K562 (cell line): ENCODE measurements at regions not wholly inside any gene's neighbourhood (a gene's known extent, or its start where the extent isn't known, plus 50 kb on each side); places are given as distances from the start of the nearest gene placed in this dataset.

ENCODE experiments used
- ATAC-seq: fragments of 200-7000 bp; cut with Tn5 transposase; 3 replicates; pipeline ENCODE4 v1.9.1; 2020; ENCODE audit warnings: moderate library complexity
- BruUV-seq: library from RNA; stranded (reverse); fragments of 400-500 nt; replicated peaks from 2 replicates; lab custom pipeline; 2021; lab: Mats Ljungman, UMichigan
- CTCF ChIA-PET: fragments of 300-600 bp; formaldehyde crosslinking; extraction: SDS; loops from one replicate; lab custom pipeline; 2021; ENCODE audit warnings: low intra/inter-chr PET ratio; lab: Yijun Ruan, JAX
- POLR2A ChIA-PET: fragments of 300-600, 350-650 bp; sonication (Branson Sonifier 250); formaldehyde crosslinking; extraction: SDS; loops from one replicate; lab custom pipeline; 2021; ENCODE audit warnings: antibody characterized with exemption, inconsistent platforms; lab: Yijun Ruan, JAX
- DNase-seq, 4 experiments: peaks; one replicate each; pipeline versions ENCODE4 v3.0.0 to v3.0.0-alpha.2; 2011 to 2018; ENCODE audit warnings: low spot score in 3 of 4, mixed read lengths in 3 of 4; ENCODE audit errors: extremely low read depth in 1 of 4
- FAIRE-seq: peaks from 2 replicates; lab custom pipeline; 2011; peaks lifted over from hg19 to GRCh38; lab: Jason Lieb, UNC
- H2AFZ ChIP-seq: 2 replicates; pipeline ENCODE4 v1.6.0; 2011; ENCODE audit warnings: low read depth, low read length, control low read depth, inconsistent platforms
- H3K27ac ChIP-seq: fragments of 200-600 bp; 3 replicates; pipeline ENCODE4 v1.8.0; 2011; ENCODE audit warnings: low read depth, mild to moderate bottlenecking, control low read depth, inconsistent platforms, low read length, moderate library complexity, mixed read lengths; ENCODE audit errors: extremely low read depth
- H3K27me3 ChIP-seq, 2 experiments: fragments of 300-600 bp in 1 of 2; 2 replicates in 1 of 2; 3 replicates in 1 of 2; pipeline versions ENCODE4 v1.6.0 to v1.8.0; 2011; ENCODE audit warnings: inconsistent platforms in 2 of 2, low read length in 2 of 2, mild to moderate bottlenecking in 1 of 2, mixed read lengths in 1 of 2, moderate library complexity in 1 of 2; ENCODE audit not compliant: control insufficient read depth in 2 of 2, insufficient read depth in 2 of 2
- H3K36me3 ChIP-seq: fragments of 300-600 bp; 3 replicates; pipeline ENCODE4 v1.8.0; 2011; ENCODE audit warnings: mild to moderate bottlenecking, low read length, inconsistent platforms; ENCODE audit not compliant: control insufficient read depth, insufficient read depth
- H3K4me1 ChIP-seq, 2 experiments: fragments of 200-600 bp in 1 of 2; replicated peaks in 1 of 2; 2 replicates in 1 of 2; 3 replicates in 1 of 2; pipeline versions ENCODE4 v1.5.1 to v1.8.0; 2011; ENCODE audit warnings: inconsistent platforms in 2 of 2, low read length in 2 of 2, mild to moderate bottlenecking in 1 of 2, mixed read lengths in 1 of 2, moderate library complexity in 1 of 2; ENCODE audit not compliant: control insufficient read depth in 2 of 2, insufficient read depth in 2 of 2
- H3K4me2 ChIP-seq: 2 replicates; pipeline ENCODE4 v1.6.1; 2011; ENCODE audit warnings: low read length, control low read depth, inconsistent platforms, mixed read lengths; ENCODE audit not compliant: insufficient read depth
- H3K4me3 ChIP-seq: fragments of 200-600 bp; sonication (generic), shearing (Covaris generic); 2 replicates; pipeline ENCODE4 v1.5.1; 2016; ENCODE audit warnings: control low read depth, inconsistent platforms
- H3K79me2 ChIP-seq: fragments of 200-600 bp; 3 replicates; pipeline ENCODE4 v1.8.0; 2011; ENCODE audit warnings: low read length, inconsistent platforms; ENCODE audit not compliant: control insufficient read depth, insufficient read depth
- H3K9ac ChIP-seq, 2 experiments: 2 replicates each; pipeline versions ENCODE4 v1.6.0 to v1.6.1; 2011; ENCODE audit warnings: low read depth in 2 of 2, low read length in 2 of 2, control low read depth in 1 of 2, inconsistent platforms in 1 of 2, mild to moderate bottlenecking in 1 of 2, mixed read lengths in 1 of 2; ENCODE audit not compliant: insufficient read depth in 1 of 2
- H3K9me1 ChIP-seq: one replicate; pipeline ENCODE4 v1.6.0; 2011; ENCODE audit warnings: inconsistent platforms, mild to moderate bottlenecking, low read length, moderate library complexity; ENCODE audit not compliant: control insufficient read depth, insufficient read depth
- H3K9me3 ChIP-seq: replicated peaks from 2 replicates; pipeline ENCODE4 v1.5.1; 2011; ENCODE audit warnings: low read depth, low read length, inconsistent platforms; ENCODE audit not compliant: control insufficient read depth, insufficient read depth
- H4K20me1 ChIP-seq: replicated peaks from 2 replicates; pipeline ENCODE4 v1.6.1; 2011; ENCODE audit warnings: low read length, inconsistent platforms, mixed read lengths; ENCODE audit not compliant: control insufficient read depth, insufficient read depth
- BACH1 ChIP-seq: fragments of 200-800 bp; sonication (Bioruptor generic); IDR thresholded peaks from 2 replicates; pipeline ENCODE4 v1.6.1; 2016; ENCODE audit warnings: missing genetic modification characterization, missing compliant biosample characterization
- CBX2 ChIP-seq: fragments of 200-600 bp; sonication (generic); IDR thresholded peaks from one replicate; pipeline ENCODE4 v1.6.1; 2012; ENCODE audit warnings: mild to moderate bottlenecking, low read length, inconsistent platforms; ENCODE audit not compliant: insufficient read depth, poor library complexity, severe bottlenecking
- DNMT1 ChIP-seq: fragments of 450-650 bp; IDR thresholded peaks from 2 replicates; pipeline ENCODE4 v1.6.1; 2016; ENCODE audit warnings: antibody characterized with exemption, mild to moderate bottlenecking
- GATAD2A ChIP-seq: fragments of 450-650 bp; IDR thresholded peaks from 2 replicates; pipeline ENCODE4 v1.6.1; 2017
- ZNF551 ChIP-seq: fragments of 250-450 bp; sonication (Bioruptor Pico); IDR thresholded peaks from 2 replicates; pipeline ENCODE4 v1.5.0; 2021; ENCODE audit warnings: mild to moderate bottlenecking, moderate library complexity
- ZNF75A ChIP-seq: fragments of 450-650 bp; formaldehyde crosslinking; IDR thresholded peaks from 2 replicates; pipeline ENCODE4 v1.4.0; 2020; ENCODE audit warnings: mild to moderate bottlenecking
- ZNF830 ChIP-seq: fragments of 250-450 bp; sonication (Bioruptor Pico); IDR thresholded peaks from 2 replicates; pipeline ENCODE4 v1.5.0; 2021; ENCODE audit warnings: mild to moderate bottlenecking
- WGBS: fragments of 100-300 bp; shearing (Covaris generic); methylation state at CpG from one replicate; pipeline ENCODE4 v1.1.6; 2016; ENCODE audit warnings: low coverage, mixed read lengths; ENCODE audit not compliant: insufficient coverage; ENCODE audit errors: missing lambda C conversion rate; 5-methylcytosine and 5-hydroxymethylcytosine counted together
- in situ Hi-C: fragments of 300-500 bp; cut with MboI; formaldehyde crosslinking; loops from 4 replicates; pipeline ENCODE4 v1.15.0; 2018; ENCODE audit warnings: inconsistent platforms, mixed read lengths
- intact Hi-C: fragments of 100-400 bp; cut with micrococcal nuclease; formaldehyde crosslinking; loops from 2 replicates; pipeline ENCODE4 v1.14.2; 2022
- TF ChIP-seq, protein P1 (sequence below): fragments of 250-450 bp; sonication (Bioruptor Pico); IDR thresholded peaks from 2 replicates; pipeline ENCODE4 v1.5.0; 2022; ENCODE audit warnings: mild to moderate bottlenecking
- TF ChIP-seq, protein P2 (sequence below): fragments of 250-450 bp; sonication (Bioruptor Pico); IDR thresholded peaks from 2 replicates; pipeline ENCODE4 v1.8.0; 2022; ENCODE audit warnings: moderate library complexity, mild to moderate bottlenecking, inconsistent platforms
- TF ChIP-seq, protein P3 (sequence below): fragments of 450-650 bp; formaldehyde crosslinking; IDR thresholded peaks from 2 replicates; pipeline ENCODE4 v1.4.0; 2022; ENCODE audit warnings: missing genetic modification characterization
- TF ChIP-seq, protein P4 (sequence below): sonication (generic); formaldehyde crosslinking; IDR thresholded peaks from 2 replicates; pipeline ENCODE4 v1.9.0; 2022; ENCODE audit warnings: mild to moderate bottlenecking, missing genetic modification reagents
- TF ChIP-seq, protein P5 (sequence below): IDR thresholded peaks from 3 replicates; pipeline ENCODE4 v1.6.1; 2011; ENCODE audit warnings: borderline replicate concordance, mild to moderate bottlenecking, moderate library complexity; ENCODE audit not compliant: insufficient read length; ENCODE audit errors: extremely low read depth
- TF ChIP-seq, protein P6 (sequence below): sonication (generic); formaldehyde crosslinking; IDR thresholded peaks from 2 replicates; pipeline ENCODE4 v1.8.0; 2022; ENCODE audit warnings: mild to moderate bottlenecking, missing genetic modification reagents

DNA sequence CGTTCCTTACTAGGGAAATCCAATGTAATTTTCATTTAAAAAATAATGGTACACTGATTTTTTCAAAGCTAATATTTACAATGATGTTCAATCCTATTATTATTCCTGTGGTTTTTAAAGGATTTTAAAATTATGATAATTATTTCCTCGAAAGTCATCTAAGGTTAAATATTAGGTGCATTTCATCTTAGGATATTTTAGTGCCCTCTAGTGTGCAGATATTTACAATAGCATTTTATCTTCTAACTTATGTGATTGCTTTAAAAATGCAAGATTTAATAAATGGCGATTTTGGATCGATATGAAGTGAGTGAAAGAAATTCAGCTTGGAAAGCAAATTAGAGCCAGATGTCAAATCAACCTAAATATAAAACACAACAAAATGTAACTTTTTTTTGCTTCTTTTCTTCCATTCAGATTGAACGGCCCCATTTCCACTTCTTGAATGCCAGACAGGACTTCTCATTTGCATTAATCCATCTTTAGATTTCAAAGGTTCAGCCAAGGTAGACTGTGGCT is 293.5 kb downstream of the SLC6A15 start:
- no peaks in the 10 kb centered on the region for H3K27me3 ChIP-seq
- H3K9me1 ChIP-seq = no peaks in the 10 kb centered on the region
- H2AFZ ChIP-seq = no peak overlapping the region
- H3K36me3 ChIP-seq = no peaks in the 10 kb centered on the region
- DNase-seq (no peak), FAIRE-seq (no peak), ATAC-seq (no peak)
- H3K9ac ChIP-seq = no peak overlapping the region
- in situ Hi-C loops (no loop called here), intact Hi-C loops (no loop called here)
- H3K79me2 ChIP-seq = no peaks in the 10 kb centered on the region
- WGBS = 4% methylated on average over 5 of the region's 5 CpGs
- H3K27ac ChIP-seq = no peak overlapping the region
- no TSS peak for BruUV-seq
- no peaks in the 10 kb centered on the region for H3K4me1 ChIP-seq
- no peaks in the 10 kb centered on the region for H4K20me1 ChIP-seq
- no peak overlapping the region for H3K4me3 ChIP-seq
- CTCF ChIA-PET = no interaction called here
- no peak overlapping the region for H3K4me2 ChIP-seq
- H3K9me3 ChIP-seq = no peaks in the 10 kb centered on the region
- POLR2A ChIA-PET = no interaction called here
- TF ChIP-seq, protein P1, sequence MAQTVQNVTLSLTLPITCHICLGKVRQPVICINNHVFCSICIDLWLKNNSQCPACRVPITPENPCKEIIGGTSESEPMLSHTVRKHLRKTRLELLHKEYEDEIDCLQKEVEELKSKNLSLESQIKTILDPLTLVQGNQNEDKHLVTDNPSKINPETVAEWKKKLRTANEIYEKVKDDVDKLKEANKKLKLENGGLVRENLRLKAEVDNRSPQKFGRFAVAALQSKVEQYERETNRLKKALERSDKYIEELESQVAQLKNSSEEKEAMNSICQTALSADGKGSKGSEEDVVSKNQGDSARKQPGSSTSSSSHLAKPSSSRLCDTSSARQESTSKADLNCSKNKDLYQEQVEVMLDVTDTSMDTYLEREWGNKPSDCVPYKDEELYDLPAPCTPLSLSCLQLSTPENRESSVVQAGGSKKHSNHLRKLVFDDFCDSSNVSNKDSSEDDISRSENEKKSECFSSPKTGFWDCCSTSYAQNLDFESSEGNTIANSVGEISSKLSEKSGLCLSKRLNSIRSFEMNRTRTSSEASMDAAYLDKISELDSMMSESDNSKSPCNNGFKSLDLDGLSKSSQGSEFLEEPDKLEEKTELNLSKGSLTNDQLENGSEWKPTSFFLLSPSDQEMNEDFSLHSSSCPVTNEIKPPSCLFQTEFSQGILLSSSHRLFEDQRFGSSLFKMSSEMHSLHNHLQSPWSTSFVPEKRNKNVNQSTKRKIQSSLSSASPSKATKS (CRISPR knock-in tag) = no peak
- TF ChIP-seq, protein P2, sequence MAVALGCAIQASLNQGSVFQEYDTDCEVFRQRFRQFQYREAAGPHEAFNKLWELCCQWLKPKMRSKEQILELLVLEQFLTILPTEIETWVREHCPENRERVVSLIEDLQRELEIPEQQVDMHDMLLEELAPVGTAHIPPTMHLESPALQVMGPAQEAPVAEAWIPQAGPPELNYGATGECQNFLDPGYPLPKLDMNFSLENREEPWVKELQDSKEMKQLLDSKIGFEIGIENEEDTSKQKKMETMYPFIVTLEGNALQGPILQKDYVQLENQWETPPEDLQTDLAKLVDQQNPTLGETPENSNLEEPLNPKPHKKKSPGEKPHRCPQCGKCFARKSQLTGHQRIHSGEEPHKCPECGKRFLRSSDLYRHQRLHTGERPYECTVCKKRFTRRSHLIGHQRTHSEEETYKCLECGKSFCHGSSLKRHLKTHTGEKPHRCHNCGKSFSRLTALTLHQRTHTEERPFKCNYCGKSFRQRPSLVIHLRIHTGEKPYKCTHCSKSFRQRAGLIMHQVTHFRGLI (CRISPR knock-in tag) = no peak
- TF ChIP-seq BACH1 (tag) (no peak), ZNF75A (CRISPR knock-in tag) (no peak), GATAD2A (no peak), CBX2 (no peak), DNMT1 (no peak), ZNF551 (no peak), ZNF830 (no peak)
- TF ChIP-seq, protein P3, sequence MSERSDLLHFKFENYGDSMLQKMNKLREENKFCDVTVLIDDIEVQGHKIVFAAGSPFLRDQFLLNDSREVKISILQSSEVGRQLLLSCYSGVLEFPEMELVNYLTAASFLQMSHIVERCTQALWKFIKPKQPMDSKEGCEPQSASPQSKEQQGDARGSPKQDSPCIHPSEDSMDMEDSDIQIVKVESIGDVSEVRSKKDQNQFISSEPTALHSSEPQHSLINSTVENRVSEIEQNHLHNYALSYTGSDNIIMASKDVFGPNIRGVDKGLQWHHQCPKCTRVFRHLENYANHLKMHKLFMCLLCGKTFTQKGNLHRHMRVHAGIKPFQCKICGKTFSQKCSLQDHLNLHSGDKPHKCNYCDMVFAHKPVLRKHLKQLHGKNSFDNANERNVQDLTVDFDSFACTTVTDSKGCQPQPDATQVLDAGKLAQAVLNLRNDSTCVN (CRISPR knock-in tag) = no peak
- TF ChIP-seq, protein P4, sequence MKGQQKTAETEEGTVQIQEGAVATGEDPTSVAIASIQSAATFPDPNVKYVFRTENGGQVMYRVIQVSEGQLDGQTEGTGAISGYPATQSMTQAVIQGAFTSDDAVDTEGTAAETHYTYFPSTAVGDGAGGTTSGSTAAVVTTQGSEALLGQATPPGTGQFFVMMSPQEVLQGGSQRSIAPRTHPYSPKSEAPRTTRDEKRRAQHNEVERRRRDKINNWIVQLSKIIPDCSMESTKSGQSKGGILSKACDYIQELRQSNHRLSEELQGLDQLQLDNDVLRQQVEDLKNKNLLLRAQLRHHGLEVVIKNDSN (CRISPR knock-in tag) = no peak
- TF ChIP-seq, protein P5, sequence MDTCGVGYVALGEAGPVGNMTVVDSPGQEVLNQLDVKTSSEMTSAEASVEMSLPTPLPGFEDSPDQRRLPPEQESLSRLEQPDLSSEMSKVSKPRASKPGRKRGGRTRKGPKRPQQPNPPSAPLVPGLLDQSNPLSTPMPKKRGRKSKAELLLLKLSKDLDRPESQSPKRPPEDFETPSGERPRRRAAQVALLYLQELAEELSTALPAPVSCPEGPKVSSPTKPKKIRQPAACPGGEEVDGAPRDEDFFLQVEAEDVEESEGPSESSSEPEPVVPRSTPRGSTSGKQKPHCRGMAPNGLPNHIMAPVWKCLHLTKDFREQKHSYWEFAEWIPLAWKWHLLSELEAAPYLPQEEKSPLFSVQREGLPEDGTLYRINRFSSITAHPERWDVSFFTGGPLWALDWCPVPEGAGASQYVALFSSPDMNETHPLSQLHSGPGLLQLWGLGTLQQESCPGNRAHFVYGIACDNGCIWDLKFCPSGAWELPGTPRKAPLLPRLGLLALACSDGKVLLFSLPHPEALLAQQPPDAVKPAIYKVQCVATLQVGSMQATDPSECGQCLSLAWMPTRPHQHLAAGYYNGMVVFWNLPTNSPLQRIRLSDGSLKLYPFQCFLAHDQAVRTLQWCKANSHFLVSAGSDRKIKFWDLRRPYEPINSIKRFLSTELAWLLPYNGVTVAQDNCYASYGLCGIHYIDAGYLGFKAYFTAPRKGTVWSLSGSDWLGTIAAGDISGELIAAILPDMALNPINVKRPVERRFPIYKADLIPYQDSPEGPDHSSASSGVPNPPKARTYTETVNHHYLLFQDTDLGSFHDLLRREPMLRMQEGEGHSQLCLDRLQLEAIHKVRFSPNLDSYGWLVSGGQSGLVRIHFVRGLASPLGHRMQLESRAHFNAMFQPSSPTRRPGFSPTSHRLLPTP = no peak
- TF ChIP-seq, protein P6, sequence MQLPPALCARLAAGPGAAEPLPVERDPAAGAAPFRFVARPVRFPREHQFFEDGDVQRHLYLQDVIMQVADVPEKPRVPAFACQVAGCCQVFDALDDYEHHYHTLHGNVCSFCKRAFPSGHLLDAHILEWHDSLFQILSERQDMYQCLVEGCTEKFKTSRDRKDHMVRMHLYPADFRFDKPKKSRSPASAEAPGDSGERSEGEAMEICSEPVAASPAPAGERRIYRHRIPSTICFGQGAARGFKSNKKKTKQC = no peak
